DND-41 (cell line): ENCODE measurements at regions not wholly inside any gene's neighbourhood (a gene's known extent, or its start where the extent isn't known, plus 50 kb on each side); places are given as distances from the start of the nearest gene placed in this dataset.

Experiments used
- EZH2 ChIP-seq: IDR thresholded peaks from 3 replicates; pipeline ENCODE4 v1.6.1; 2012; ENCODE audit warnings: borderline replicate concordance, low read depth, mild to moderate bottlenecking, moderate library complexity, low read length, inconsistent platforms; ENCODE audit not compliant: severe bottlenecking
- TF ChIP-seq, protein P1 (sequence below): IDR thresholded peaks from 2 replicates; pipeline ENCODE4 v1.5.1; 2012; ENCODE audit warnings: borderline replicate concordance, low read length, moderate library complexity, mild to moderate bottlenecking; ENCODE audit not compliant: poor library complexity, severe bottlenecking; ENCODE audit errors: extremely low read depth

- TF ChIP-seq, protein P1, sequence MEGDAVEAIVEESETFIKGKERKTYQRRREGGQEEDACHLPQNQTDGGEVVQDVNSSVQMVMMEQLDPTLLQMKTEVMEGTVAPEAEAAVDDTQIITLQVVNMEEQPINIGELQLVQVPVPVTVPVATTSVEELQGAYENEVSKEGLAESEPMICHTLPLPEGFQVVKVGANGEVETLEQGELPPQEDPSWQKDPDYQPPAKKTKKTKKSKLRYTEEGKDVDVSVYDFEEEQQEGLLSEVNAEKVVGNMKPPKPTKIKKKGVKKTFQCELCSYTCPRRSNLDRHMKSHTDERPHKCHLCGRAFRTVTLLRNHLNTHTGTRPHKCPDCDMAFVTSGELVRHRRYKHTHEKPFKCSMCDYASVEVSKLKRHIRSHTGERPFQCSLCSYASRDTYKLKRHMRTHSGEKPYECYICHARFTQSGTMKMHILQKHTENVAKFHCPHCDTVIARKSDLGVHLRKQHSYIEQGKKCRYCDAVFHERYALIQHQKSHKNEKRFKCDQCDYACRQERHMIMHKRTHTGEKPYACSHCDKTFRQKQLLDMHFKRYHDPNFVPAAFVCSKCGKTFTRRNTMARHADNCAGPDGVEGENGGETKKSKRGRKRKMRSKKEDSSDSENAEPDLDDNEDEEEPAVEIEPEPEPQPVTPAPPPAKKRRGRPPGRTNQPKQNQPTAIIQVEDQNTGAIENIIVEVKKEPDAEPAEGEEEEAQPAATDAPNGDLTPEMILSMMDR: no peak
- TF ChIP-seq EZH2: no peak
Measured at GRCh38 chr6:104428184-104428583, 431.5 kb downstream of the HACE1 start.
